GM20000 (cell line): ENCODE measurements at regions not wholly inside any gene's neighbourhood (a gene's known extent, or its start where the extent isn't known, plus 50 kb on each side); places are given as distances from the start of the nearest gene placed in this dataset.

Experiments used
- DNase-seq: peaks from one replicate; pipeline ENCODE4 v3.0.0; 2012; ENCODE audit warnings: low spot score
- CTCF ChIP-seq: IDR thresholded peaks from 2 replicates; pipeline ENCODE4 v1.5.1; 2012; ENCODE audit warnings: mild to moderate bottlenecking, control low read depth; ENCODE audit errors: extremely low read depth, missing control alignments

DNA sequence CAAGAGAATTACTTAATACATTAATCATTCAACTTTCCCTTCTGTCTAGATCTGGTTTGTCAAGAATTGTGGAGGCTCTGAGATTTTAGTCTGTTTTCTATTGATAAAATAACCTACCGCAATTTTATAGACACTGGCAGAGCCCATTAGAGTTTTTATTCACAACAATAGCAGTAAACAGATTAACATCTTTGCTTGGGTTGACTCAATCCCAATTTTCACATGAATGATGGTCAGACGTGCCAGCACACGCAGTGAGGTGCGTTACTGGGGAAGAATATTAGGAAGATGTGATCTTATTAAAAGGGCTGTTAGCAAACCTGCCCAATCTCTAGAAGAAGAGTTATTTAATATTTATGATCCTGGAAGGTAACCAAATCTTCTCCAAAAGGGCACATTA, 736.6 kb downstream of the MRPL39 start:
- DNase-seq = no peak
- no peak for TF ChIP-seq CTCF

DNA sequence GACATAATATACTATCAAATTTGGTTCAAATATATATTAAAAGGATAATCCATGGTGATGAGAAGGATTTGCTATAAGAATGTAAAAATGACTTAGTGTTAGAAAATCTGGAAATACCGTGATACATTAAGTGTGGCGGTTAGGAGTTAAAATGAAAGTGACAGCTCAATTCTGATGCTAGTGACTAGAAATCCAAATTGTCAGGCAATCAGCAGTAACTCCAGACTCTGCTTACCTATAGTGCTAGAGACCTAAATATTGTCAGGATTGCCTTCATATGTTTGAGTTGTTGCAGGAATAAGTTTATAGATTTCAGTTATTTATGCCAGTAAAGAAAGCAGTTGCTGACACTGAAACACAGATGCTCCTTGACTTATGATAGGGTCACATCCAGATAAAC, 737.4 kb downstream of the MRPL39 start:
- TF ChIP-seq CTCF = no peak
- DNase-seq = no peak

DNA sequence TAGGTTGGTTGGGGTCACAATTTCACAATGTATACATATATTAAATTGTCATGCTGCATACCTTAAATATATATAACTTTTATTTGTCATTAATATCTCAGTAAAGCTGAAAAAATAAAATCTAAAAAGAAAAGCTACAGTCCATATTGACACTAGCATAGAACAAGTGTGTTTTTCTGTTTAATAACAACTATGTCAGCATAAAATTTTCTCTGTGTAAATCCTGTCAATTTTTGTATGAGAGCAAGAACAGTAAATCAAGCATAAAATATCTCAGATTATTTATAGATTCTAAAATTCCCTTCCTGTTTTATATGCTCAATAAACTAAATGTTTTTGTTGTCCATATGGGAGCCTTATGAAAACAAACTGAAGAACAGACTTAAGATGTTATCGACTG, 739.2 kb downstream of the MRPL39 start:
- DNase-seq = no peak
- TF ChIP-seq CTCF = no peak

GRCh38 chr21:24861471-24861870, 745.8 kb downstream of the MRPL39 start:
- no peak for DNase-seq
- TF ChIP-seq CTCF = no peak

- DNase-seq = no peak
- TF ChIP-seq CTCF = no peak
Observed at GRCh38 chr21:24856326-24856725, 751.0 kb downstream of the MRPL39 start.

- no peak for TF ChIP-seq CTCF
- DNase-seq = no peak
Observed at GRCh38 chr21:24852610-24853195, 754.6 kb downstream of the MRPL39 start.

DNA sequence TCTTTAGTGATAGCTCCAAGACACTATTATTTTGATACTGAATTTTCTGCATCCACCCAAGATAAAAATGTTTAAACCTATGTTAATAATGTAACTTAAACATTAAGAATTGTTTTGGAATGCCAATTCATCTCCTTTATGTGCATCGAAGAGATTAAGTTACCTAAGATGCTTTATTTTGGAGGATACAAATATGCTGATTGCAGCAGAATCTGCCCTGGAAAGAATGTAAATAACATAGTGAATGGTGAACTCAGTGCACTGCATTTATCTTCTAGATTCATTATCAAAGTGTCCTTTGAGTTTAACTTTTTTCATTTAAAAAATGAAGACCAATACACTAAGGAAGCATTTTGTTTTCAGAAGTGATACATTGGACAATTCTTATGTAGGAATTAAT, 757.2 kb downstream of the MRPL39 start:
- no peak for TF ChIP-seq CTCF
- no peak for DNase-seq
